GM12801 (cell line): ENCODE measurements at regions not wholly inside any gene's neighbourhood (a gene's known extent, or its start where the extent isn't known, plus 50 kb on each side); places are given as distances from the start of the nearest gene placed in this dataset.

ENCODE experiments used
- TF ChIP-seq, protein P1 (sequence below): IDR thresholded peaks from one replicate; pipeline ENCODE4 v1.5.1; 2011; ENCODE audit warnings: control low read depth; ENCODE audit not compliant: insufficient read length; ENCODE audit errors: extremely low read depth

DNA sequence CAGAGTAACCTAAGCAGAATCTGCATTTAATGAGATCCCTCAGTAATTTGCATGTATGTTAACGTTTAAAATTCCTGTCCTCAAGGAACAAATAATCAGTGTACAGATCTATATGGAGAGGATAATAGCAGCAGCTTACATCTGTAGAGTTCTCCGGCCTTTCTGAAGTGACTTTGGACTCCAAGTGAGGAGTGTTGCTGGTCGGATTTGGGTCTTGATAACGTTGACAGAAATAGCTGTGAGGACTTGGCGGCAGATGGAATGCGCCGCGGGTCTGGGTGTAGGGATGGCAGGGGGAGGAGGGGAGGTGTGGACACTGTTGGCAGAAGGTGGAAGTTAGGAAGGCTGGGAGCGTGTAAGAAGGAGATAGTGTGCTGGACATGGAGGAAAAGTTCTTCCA lies 170.9 kb upstream of the GATA6 start:
- TF ChIP-seq, protein P1, sequence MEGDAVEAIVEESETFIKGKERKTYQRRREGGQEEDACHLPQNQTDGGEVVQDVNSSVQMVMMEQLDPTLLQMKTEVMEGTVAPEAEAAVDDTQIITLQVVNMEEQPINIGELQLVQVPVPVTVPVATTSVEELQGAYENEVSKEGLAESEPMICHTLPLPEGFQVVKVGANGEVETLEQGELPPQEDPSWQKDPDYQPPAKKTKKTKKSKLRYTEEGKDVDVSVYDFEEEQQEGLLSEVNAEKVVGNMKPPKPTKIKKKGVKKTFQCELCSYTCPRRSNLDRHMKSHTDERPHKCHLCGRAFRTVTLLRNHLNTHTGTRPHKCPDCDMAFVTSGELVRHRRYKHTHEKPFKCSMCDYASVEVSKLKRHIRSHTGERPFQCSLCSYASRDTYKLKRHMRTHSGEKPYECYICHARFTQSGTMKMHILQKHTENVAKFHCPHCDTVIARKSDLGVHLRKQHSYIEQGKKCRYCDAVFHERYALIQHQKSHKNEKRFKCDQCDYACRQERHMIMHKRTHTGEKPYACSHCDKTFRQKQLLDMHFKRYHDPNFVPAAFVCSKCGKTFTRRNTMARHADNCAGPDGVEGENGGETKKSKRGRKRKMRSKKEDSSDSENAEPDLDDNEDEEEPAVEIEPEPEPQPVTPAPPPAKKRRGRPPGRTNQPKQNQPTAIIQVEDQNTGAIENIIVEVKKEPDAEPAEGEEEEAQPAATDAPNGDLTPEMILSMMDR: no peak

DNA sequence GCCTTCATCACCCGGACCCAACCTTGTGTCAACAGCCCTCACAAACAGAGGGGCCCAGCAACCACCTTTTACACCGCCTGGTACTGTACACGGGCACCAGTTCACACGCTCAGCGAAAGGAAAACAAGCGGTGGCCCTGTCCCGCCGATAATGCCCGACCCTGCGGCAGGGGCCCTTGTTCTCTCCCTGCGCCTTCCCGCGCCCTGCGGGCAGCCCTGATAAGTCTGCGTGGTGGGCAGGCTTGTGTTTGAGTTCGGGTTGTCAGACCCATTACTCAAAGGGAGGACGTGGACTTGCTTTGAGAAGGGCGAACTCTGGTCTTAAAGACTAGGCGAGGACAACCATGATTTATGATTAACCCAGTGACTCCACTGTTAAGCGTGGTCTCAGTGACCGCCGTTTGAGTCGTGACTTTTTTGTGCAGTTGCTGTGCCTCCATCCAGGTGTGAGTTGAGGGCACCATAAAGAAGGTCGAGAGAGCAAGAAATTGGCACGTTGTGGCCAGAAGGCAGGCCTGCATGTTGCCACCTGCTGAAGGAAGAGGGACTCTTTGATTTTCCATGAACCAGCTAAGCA lies 167.4 kb upstream of the GATA6 start:
- TF ChIP-seq, protein P1: no peak

DNA sequence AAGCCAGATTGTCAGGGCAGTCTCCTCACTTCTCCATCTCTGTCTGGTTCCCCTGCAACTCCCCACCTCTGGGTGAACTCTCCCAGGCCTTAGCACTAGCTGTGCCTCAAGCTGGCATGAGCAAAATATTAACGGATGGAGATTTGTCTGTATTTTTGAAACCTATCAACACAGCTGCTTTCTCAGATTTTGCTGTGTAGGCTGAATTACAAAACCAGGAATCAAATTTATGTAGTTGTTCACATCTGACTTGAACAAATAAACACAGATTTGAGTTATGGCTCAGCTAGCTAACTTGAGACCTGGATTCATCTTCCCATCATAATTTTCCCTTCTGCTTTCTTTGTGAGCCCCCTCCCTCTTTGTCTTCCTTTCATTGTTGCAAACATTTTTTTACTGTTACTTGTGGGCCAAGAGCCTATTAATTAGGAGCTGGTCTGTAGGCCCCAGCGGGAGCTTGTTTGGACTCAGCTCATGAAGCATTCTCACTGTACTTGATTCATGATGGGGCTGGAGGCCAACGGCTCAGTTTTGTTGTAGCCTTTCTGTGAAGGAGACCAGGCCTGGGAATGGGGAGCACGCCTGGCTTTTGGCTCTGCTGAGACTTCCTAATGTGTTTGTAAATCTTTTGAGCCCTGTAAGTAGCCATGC lies 164.1 kb upstream of the GATA6 start:
- TF ChIP-seq, protein P1: no peak

DNA sequence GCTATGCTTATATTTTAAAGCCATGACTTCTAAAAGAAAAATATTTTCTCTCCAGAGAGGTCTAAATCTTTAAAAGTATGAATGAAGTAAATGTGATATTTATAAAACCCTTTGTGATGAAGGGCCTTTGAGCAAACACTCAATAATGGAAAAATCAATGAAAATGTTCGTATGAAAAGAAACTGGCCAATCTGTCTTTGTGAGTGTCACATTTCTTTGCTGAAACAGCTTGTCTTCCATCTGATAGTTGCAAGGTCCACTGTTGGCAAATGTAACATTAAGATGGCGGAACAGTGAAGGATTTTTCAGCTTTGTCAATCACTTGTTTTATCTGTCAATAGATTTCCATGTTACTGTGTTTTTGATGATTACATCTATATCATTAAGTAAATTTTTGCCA lies 162.9 kb upstream of the GATA6 start:
- TF ChIP-seq, protein P1: no peak

DNA sequence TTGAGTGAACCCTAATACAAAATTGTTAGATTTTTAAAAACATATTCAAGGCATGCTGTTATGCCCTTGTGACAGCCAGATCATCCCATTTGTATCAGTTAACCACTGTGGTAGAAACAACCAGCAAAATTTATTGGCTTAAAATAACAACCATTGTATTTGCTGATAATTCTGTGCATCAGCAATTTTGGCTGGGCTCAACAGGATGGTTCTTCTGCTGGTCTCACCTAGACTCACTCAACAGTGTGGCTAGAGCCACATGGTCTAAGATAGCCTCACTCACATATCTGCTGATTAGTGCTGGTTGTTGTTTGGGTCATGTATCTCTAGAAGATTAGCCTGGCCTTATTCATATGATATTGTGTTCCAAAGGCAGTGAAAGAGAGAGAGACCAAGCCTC lies 160.1 kb upstream of the GATA6 start:
- TF ChIP-seq, protein P1: no peak

DNA sequence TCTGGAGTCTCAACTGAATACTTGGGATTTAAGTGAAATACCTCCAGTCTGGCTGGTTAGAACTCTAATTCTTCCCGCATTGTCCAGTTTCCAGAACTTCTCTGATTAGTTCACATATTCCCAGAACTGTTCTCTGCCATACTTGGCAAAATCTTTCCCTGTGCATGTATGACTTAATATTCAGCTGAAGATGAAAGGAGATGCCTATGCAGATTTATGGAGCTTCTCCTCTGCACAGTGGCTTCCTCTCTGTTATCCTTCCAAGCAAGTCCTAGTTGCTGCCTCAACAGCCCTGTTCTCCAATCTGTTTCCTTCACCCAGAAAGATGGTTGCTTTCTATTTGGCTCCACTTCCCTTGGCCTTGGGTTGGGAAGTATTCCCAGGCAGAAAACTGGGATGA lies 155.4 kb upstream of the GATA6 start:
- TF ChIP-seq, protein P1: no peak

DNA sequence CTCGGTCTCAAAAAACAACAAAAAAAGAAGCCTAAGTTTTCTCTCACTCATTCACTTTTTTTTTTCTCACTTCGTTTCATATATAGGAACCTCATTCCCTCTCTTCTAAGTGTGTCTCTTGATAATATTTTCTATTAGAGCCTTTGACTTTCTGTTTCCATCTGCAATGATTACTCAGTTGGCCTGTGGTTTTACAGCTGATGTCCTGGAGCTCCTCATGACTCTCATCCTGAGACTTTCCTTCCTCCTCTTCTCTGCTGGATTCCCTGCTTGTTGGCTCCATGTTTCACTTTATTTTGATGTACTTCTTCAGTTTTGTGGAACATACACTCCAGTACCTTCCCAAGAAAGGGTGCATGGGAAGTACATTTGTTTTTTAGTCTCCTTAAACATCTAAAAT lies 154.2 kb upstream of the GATA6 start:
- TF ChIP-seq, protein P1: no peak

DNA sequence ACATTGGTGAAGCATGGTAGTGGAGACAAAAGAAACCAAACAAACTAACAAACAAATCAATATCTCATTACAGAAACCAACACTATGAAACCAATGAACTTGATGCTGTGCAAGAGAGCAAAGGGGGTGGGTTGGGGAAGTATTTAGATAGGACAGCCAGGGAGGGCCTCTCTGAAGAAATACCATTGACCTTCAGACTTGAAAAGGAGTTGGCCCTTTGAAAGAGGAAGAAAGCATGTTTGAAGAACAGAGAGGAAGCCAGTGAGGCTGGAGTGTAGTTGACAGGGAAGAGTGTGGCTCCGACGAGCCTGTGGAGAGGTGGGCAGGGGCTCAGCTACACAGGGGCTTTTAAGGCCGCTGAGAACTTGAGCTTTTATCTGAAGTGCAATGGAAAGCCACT lies 151.0 kb upstream of the GATA6 start:
- TF ChIP-seq, protein P1: no peak
